ES-I3 (cell line): ENCODE measurements at regions not wholly inside any gene's neighbourhood (a gene's known extent, or its start where the extent isn't known, plus 50 kb on each side); places are given as distances from the start of the nearest gene placed in this dataset.

Experiments
- H3K36me3 ChIP-seq: 2 replicates; pipeline ENCODE4 v1.6.1; 2013; ENCODE audit warnings: mild to moderate bottlenecking, low read length, control low read depth, moderate library complexity; ENCODE audit not compliant: insufficient read depth
- H3K4me1 ChIP-seq: 2 replicates; pipeline ENCODE4 v1.6.1; 2013; ENCODE audit warnings: mild to moderate bottlenecking, control low read depth, low read length; ENCODE audit not compliant: insufficient read depth
- H3K9ac ChIP-seq: 2 replicates; pipeline ENCODE4 v1.6.1; 2013; ENCODE audit warnings: low read depth, mild to moderate bottlenecking, low read length, moderate library complexity
- H3K9me3 ChIP-seq: 2 replicates; pipeline ENCODE4 v1.6.1; 2013; ENCODE audit warnings: mild to moderate bottlenecking, low read length, moderate library complexity; ENCODE audit not compliant: control insufficient read depth, insufficient read depth

DNA sequence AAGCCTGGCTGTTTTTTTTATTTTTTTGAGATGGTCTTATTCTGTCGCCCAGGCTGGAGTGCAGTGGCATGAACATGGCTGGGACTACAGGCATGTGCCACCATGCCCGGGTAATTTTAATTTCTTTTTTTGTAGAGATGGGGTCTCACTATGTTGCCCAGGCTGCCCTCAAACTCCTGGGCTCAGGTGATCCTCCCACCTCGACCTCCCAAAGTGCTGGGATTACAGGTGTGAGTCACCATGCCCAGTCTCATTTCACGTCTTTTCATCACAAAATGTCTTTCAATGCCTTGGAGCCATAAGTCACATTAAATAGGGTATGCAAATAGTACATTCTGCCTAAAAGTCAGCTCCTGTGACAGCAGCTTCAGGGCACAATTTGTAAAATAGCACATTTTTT is 52.8 kb downstream of the SOX2 start:
- Histone ChIP-seq H3K9ac (no peak overlapping the region), H3K36me3 (no peaks in the 10 kb centered on the region), H3K9me3 (no peaks in the 10 kb centered on the region), H3K4me1 (0 out of 2 replicates have a peak, but pooled peaks cover 7% of the 10 kb centered on the region)

DNA sequence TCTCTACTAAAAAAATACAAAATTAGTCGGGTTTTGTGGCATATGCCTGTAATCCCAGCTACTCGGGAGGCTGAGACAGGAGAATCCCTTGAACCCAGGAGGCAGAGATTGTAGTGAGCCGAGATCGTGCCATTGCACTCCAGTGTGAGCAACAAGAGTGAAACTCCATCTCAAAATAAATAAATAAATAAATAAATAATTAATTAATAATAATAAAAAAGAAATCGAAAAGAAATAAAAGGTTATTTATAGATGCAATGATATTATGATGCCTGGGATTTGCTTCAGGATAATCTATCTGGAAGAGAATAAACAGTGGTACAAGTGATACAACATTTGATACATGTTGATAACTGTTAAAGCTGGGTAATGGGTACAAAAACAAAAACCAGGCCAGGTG is 58.6 kb downstream of the SOX2 start:
- H3K9ac ChIP-seq = no peak overlapping the region
- H3K4me1 ChIP-seq = 0 out of 2 replicates have a peak, but pooled peaks cover 3% of the 10 kb centered on the region
- H3K36me3 ChIP-seq = no peaks in the 10 kb centered on the region
- no peaks in the 10 kb centered on the region for H3K9me3 ChIP-seq

DNA sequence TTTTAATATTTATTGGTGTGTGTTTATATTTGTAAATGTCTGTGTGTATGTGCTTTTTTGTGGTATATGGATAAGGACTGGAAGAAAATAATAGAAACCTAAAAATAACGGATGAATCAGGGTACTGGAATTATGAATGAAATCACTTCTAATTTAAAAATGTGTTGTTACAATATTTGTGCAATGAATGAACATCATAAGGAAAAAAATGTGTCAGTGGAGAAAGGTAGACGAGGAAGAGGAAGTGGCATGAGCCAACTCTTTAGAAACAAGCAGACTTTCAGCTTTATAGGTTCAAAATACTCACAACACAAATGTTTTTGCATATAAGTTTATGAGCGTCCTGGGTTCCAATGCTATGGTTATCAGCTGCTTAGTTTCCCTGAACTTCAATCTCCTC is 59.4 kb downstream of the SOX2 start:
- H3K4me1 ChIP-seq = no peaks in the 10 kb centered on the region

DNA sequence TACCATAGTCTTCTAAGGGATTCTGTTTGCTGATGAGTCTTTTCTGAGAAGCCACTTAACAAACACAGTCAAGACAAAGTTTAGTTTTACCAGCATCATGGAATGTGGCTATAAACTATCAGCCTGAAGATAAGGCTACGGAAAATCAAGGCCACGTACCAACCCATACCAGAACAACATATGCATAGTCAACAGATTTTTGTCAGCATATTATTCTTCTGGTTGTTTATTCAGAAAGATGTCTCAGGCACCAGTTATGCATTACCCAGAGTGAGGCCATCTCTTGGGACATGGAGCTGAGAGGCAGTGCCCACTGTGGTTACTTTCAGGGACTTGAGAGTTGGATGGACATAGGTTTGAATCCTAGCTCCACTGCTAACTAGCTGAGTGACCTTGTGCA is 60.4 kb downstream of the SOX2 start:
- Histone ChIP-seq H3K9ac (no peak overlapping the region), H3K36me3 (no peaks in the 10 kb centered on the region), H3K9me3 (no peaks in the 10 kb centered on the region), H3K4me1 (no peaks in the 10 kb centered on the region)

More for the DNA sequence above, 59.4 kb downstream of the SOX2 start:
- no peaks in the 10 kb centered on the region for H3K36me3 ChIP-seq
- H3K9ac ChIP-seq = no peak overlapping the region
- H3K9me3 ChIP-seq = no peaks in the 10 kb centered on the region

DNA sequence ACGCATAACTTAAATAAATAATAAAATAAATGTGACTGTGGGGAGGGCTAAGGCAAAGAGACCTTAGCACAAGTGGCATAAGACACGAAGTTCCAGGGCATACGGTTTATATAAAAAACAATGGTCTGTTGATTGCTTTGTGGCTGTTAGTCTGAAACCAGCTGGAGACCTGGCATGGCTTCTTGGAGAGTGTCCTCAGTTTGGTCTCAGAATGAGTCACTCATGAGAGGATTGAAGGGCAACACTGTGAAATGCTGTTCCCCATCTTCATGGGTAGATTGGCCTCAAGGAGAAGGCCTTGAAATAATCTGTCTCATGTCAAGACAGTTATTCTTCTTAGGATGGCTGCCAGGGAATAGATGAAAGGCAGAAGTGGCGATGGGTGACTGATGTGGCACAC is 62.2 kb downstream of the SOX2 start:
- H3K9ac ChIP-seq = no peak overlapping the region
- no peaks in the 10 kb centered on the region for H3K4me1 ChIP-seq
- H3K9me3 ChIP-seq = no peaks in the 10 kb centered on the region
- no peaks in the 10 kb centered on the region for H3K36me3 ChIP-seq

DNA sequence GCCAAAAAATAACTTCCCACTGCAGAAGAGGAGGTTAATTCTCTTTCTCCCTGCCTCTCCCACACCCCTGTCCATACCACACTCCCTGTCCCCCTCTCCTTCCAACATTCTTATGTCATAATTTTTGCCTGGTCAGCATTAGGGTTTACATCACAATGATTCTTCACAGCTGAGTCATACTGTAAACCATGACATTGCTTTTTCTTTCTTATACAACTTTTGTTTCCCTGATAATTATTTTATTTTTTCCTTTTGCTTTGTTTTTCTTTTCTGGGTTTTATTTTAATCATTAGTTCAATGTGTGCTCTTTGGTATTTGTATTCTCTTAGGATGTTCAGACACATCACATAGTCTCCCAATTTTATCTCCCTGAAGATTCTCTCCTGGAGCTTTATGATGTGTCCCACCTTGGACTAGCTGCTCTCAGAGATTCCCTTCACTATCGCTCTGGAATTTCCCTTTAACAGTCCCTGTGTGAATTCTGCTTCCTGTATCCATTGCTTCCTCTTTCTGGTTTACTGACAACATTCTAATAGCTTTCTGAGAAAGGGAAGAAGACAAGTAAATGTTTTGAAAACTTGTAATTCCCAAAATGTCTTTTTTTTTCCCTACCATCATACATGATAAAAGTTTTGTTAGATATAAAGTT is 70.7 kb downstream of the SOX2 start:
- H3K9me3 ChIP-seq = no peaks in the 10 kb centered on the region
- peaks cover 10% of the 10 kb centered on the region; the same call in 1 of the 2 replicates for H3K4me1 ChIP-seq
- no peaks in the 10 kb centered on the region for H3K36me3 ChIP-seq

DNA sequence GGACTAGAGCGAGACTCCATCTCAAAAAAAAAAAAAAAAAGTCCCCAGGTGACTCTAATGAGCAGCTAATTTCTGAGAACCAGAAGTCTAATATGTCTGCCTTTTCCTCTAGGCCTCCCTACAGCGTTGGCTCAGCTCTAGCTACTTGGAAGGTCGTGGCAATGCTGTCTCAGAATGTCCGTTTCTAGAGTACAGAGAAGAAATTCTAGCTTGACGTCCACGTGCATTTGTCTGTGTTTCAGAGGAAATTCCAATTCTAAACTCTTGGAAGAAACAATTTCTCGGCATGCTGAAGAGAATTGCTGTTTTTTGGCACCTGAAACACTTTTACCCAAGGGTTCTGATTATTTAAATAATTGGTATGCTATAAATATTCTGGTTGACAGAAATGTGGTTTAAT is 78.8 kb downstream of the SOX2 start:
- H3K36me3 ChIP-seq = no peaks in the 10 kb centered on the region
- no peak overlapping the region for H3K9ac ChIP-seq
- peaks cover 21% of the 10 kb centered on the region for H3K4me1 ChIP-seq
- no peaks in the 10 kb centered on the region for H3K9me3 ChIP-seq

More for the DNA sequence above, 70.7 kb downstream of the SOX2 start:
- no peak overlapping the region for H3K9ac ChIP-seq

DNA sequence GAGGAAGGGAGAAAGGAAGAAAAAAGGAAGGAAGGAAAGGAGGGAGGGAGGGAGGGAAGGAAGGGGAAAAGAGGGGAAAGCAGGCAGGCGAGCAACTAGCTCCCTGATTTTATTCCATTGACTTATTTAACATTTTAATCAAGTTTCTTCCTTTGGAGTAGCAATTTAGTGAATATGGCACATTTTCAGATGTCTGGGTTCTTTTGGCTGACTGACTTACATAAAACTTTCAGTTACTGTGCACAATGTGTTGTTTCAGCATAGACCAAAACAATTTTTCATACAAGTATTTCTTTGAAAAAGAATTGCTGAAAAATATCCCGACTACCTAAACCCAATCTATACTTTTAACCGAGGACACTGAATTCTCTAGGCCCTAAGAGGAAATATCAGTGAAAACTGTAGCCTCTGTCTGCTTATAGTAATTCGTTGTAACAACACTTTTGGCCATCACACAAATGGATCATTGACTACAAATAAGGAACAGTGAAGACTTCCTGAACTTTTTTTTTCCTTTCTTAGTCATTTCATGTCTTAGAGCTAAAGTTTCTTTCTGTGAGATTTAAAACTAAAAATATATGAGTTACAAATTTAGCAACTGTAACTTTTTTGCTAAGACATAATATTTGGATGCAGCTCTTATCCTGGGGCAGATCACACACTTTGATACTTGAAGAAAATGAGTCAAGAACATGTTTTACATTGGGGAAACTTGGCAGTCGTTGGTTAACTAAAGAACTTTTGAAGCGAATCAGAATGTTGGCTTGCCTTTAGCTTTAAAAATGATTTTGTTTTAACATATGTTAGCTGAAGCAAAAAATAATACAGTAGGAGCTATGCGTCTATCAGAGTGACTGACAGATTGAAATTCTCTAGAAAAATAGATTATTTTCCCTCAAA is 79.6 kb downstream of the SOX2 start:
- peaks cover 21% of the 10 kb centered on the region for H3K4me1 ChIP-seq
- no peak overlapping the region for H3K9ac ChIP-seq
- no peaks in the 10 kb centered on the region for H3K9me3 ChIP-seq

DNA sequence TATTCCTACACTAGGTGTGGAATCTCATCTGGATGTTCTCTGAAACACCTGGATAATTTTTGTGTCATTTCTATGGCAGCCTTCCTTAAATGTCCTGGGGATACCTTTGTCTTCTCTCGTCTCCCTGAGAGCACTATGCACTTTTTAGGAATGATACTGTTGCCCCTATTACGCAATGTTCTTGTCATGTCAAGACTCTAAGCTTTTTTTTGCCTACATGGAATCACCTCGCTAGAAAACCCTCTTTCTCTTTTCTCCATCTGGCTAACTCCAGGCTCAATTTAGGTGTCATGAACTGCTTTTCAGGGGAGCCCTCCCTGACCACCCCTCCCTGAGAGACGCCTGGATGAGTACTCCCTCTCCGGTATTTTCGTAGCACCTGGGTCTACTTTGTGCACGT is 81.3 kb downstream of the SOX2 start:
- Histone ChIP-seq H3K9me3 (no peaks in the 10 kb centered on the region), H3K4me1 (peaks cover 27% of the 10 kb centered on the region), H3K9ac (no peak overlapping the region), H3K36me3 (no peaks in the 10 kb centered on the region)

More for the DNA sequence above, 79.6 kb downstream of the SOX2 start:
- no peaks in the 10 kb centered on the region for H3K36me3 ChIP-seq

DNA sequence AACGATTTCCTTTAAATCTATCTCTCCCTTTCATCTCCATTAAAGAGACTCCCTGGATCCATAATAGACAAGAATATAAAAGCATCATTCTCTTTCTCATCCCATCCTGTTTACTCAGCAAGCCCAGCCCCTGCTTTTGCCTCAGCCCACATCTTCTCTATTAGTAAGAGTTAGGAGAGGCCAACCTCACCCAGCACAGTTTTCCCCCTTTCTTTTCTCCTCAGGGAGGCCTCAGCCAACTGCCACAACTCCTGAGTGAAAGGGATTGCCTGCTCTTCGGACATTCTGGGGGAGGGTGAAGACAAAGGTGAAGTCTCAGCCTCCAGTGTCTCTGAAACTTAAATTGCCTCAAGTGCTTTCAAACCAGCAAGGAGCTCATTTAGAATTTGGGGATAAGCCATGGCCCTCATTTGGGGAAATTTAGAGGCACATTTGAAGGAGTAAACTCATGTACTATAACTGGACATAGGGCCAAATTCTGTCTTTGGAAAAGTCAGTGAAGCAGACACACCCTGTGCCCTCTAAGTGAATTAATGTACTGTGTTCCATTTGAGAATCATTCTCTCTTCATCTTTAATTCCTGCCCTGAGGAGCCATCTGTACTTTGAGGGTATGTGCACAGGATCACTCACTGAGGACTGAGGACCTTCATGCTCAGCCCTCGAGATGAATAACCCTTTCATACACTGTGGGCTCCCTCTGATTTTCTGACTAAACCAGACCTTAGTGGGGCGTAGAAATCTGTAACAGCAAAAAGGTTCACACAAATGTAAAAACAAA is 82.5 kb downstream of the SOX2 start:
- Histone ChIP-seq H3K36me3 (no peaks in the 10 kb centered on the region), H3K9ac (no peak overlapping the region), H3K4me1 (peaks cover 27% of the 10 kb centered on the region), H3K9me3 (no peaks in the 10 kb centered on the region)

DNA sequence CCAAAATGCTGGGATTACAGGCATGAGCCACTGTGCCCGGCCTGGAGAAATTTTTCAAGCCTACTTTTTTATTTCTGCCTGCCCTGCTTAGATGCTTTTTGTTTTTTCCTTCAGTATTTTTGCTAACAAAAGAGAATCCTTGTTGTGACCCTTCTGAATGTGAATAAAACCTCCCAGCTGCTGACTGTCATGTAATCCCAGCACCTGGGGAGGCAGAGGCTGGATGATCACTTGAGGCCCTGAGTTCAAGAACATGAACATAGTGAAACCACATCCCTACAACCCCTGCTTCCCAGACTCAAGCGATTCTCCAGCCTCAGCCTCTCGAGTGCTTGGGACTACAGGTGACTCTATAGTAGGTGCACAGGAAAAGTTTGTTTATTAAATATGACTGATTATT is 84.9 kb downstream of the SOX2 start:
- H3K4me1 ChIP-seq = peaks cover 20% of the 10 kb centered on the region
- H3K36me3 ChIP-seq = no peaks in the 10 kb centered on the region
- no peak overlapping the region for H3K9ac ChIP-seq
- no peaks in the 10 kb centered on the region for H3K9me3 ChIP-seq

DNA sequence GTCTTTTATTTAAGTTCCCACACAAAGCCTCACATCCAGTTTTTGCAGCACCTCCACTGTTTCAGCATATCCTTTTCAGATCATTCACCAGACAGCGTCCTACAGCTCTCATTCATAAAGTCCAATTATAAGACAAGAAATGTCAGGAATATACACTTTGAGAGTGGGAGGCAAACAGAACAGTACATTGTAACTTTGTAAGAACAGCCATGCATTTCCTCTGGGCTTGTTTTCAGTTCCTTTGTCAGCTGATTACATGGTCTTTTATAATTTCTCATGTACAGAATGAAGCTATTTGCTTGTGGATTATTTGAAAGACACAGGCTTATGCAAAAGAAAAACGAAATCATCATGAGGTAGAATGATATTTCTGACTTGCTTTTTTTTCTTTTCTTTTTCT is 85.7 kb downstream of the SOX2 start:
- H3K9ac ChIP-seq = no peak overlapping the region
- peaks cover 20% of the 10 kb centered on the region for H3K4me1 ChIP-seq
- H3K9me3 ChIP-seq = no peaks in the 10 kb centered on the region
- H3K36me3 ChIP-seq = no peaks in the 10 kb centered on the region

DNA sequence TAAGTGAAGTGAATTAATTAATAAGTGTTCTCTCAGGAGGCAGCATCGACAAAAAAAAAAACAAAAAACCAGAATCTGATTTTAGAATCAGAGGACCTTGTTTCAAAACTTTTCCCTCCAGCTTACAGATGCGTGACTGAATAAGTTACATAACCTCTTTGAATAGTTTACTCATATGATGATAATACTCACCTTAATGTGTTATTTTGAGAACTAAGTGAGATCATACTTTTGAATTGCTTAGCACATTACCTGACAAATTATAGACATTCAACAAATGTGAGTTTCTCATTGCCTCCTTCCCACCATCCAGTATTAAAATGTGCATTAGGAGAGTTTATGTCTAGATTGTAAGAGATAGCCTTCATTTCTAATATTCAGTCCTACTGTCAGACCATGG is 94.0 kb downstream of the SOX2 start:
- H3K4me1 ChIP-seq = 0 out of 2 replicates have a peak, but pooled peaks cover 3% of the 10 kb centered on the region
- no peaks in the 10 kb centered on the region for H3K36me3 ChIP-seq
- no peaks in the 10 kb centered on the region for H3K9me3 ChIP-seq
- no peak overlapping the region for H3K9ac ChIP-seq

DNA sequence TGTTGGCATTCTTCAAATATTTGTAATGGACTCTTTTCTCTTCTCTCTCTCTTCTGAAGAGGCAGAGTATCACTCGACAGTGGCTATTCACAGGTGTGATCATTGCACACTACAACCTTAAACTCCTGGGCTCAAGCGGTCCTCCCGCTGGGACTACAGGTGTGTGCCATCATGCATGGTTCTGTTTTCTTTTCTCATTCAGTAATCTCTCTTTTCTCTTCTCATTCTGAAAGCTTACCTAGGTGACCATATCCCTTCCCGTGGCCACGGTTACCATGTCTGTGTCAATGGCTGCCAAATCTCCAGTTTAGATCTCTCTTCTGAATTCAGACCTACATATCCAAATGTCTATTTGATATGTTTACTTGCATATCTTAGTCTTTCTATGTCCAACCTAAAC is 96.3 kb downstream of the SOX2 start:
- H3K9ac ChIP-seq = no peak overlapping the region
- H3K9me3 ChIP-seq = no peaks in the 10 kb centered on the region
- H3K36me3 ChIP-seq = no peaks in the 10 kb centered on the region
- 0 out of 2 replicates have a peak, but pooled peaks cover 3% of the 10 kb centered on the region for H3K4me1 ChIP-seq
